Sigmoid colon (tissue), 6 donors: ENCODE measurements at regions not wholly inside any gene's neighbourhood (a gene's known extent, or its start where the extent isn't known, plus 50 kb on each side); places are given as distances from the start of the nearest gene placed in this dataset.
"Not testable (repeated sequence)": the region's sequence is repeated elsewhere in the genome, so short reads cannot be mapped to it uniquely, and the experiment has no call there.

Source experiments
- DNase-seq: peaks from one replicate; pipeline ENCODE4 v3.0.0-alpha.2; 2019
- H3K27ac ChIP-seq, 4 donors: fragments of 200-600 bp; sonication (generic); one replicate each; pipeline ENCODE4 v1.5.1; 2016 to 2019; ENCODE audit warnings: mild to moderate bottlenecking in 1 of 4
- H3K27me3 ChIP-seq, 3 donors: fragments of 200-600 bp; sonication (generic); one replicate each; pipeline ENCODE4 v1.5.1; 2019; ENCODE audit warnings: mild to moderate bottlenecking in 1 of 3
- H3K36me3 ChIP-seq, 4 donors: fragments of 200-600 bp; sonication (generic); one replicate each; pipeline ENCODE4 v1.5.1; 2016 to 2019
- H3K4me1 ChIP-seq, 4 donors: fragments of 200-600 bp; sonication (generic); one replicate each; pipeline ENCODE4 v1.5.1; 2017 to 2019
- H3K4me3 ChIP-seq, 4 donors: fragments of 200-600 bp; sonication (generic); one replicate each; pipeline ENCODE4 v1.5.1; 2017 to 2019; ENCODE audit warnings: mild to moderate bottlenecking in 2 of 4, moderate library complexity in 1 of 4
- H3K9me3 ChIP-seq, 4 donors: fragments of 200-600 bp in 3 of 4; sonication (generic) in 3 of 4; one replicate each; pipeline versions ENCODE4 v1.5.1 to v1.6.1; 2013 to 2019
- CTCF ChIP-seq, 4 experiments: fragments of 450-650 bp in 3 of 4; fragments of 200-600 bp in 1 of 4; IDR thresholded peaks; one replicate each; pipeline ENCODE4 v1.5.1; 2016 to 2019; ENCODE audit warnings: antibody characterized with exemption in 4 of 4, mild to moderate bottlenecking in 3 of 4, moderate library complexity in 2 of 4
- EP300 ChIP-seq, 4 donors: sonication (generic); formaldehyde crosslinking; IDR thresholded peaks; one replicate each; pipeline ENCODE4 v1.6.1; 2017; ENCODE audit warnings: antibody characterized with exemption in 4 of 4
- POLR2A ChIP-seq, 2 donors: fragments of 450-650 bp; IDR thresholded peaks; one replicate each; pipeline ENCODE4 v1.6.1; 2016; ENCODE audit warnings: antibody characterized with exemption in 2 of 2, mild to moderate bottlenecking in 2 of 2, moderate library complexity in 2 of 2
- POLR2AphosphoS5 ChIP-seq, 4 donors: sonication (generic); formaldehyde crosslinking; IDR thresholded peaks; one replicate each; pipeline ENCODE4 v1.6.1; 2017; ENCODE audit warnings: antibody characterized with exemption in 4 of 4
- WGBS, 2 donors: extraction: QIAGEN DNeasy Blood & Tissue Kit; methylation state at CpG; one replicate each; pipeline ENCODE4 v1.1.7; 2013; 5-methylcytosine and 5-hydroxymethylcytosine counted together
- intact Hi-C: fragments of 100-400 bp; cut with DNase I; formaldehyde crosslinking; loops from one replicate; pipeline ENCODE4 v1.15.1; 2023
- donor health status: healthy with polysubstance abuse.
- donor health status: healthy.

GRCh38 chr21:21996891-21997290, 998.7 kb downstream of the NCAM2 start:
- WGBS, 2 donors = 89 to 91% methylated on average over 3 of the region's 3 CpGs
- intact Hi-C loops = no loop called here

DNA sequence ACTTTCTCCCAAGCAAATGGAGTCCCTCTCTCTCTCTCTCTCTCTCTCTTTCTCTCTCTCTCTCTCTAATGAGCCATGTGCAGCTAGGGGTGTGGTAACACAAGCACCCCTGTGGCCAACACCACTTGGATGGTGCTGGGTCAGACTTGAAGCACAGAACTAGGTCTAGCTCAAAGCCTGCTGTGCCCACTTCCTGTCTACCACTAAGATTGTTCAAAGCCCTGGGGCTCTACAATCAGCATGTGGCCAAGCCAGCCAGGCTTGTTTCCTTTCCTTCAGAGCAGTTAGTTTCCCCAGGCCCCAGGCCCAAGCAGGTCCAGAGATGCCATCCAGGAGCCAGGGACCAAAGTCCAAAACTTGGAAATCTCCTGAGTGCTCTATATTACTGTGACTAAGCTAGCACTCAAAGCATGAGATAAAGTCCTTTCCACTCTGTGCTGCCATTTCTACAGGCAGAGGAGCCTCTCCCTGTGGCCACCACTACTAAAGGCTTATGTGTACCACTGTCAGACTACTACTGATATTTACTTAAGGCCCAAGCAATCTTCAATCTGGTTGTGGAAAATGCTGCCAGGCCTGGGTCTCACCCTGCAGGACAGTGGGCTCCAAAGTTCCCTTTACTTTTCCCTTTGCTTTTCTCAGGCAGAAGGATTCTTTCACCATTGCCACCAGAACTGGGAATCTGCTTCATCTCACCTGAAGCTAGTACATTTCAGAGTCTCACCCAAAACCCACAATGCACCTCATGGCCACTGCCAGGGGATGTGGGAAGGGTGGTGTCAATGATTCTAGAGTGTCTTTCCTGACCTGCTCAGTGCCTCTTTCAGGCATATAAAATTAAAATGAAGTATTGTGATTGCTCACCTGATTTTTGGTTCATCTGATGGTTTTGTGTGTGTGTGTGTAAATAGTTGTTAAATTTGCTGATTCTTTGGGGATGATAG, 999.5 kb downstream of the NCAM2 start:
- TF ChIP-seq CTCF (IDR thresholded peaks at IDR 0.05) = no peak
- no peak for TF ChIP-seq POLR2A (IDR thresholded peaks at IDR 0.05)
- TF ChIP-seq POLR2AphosphoS5 (IDR thresholded peaks at IDR 0.05) = no peak
- no peak for TF ChIP-seq EP300 (IDR thresholded peaks at IDR 0.05)
- H3K27me3 ChIP-seq = no peaks in the 10 kb centered on the region
- no peaks in the 10 kb centered on the region for H3K9me3 ChIP-seq
- no peak overlapping the region for H3K27ac ChIP-seq
- no peaks in the 10 kb centered on the region for H3K4me1 ChIP-seq
- no peak for DNase-seq
- no peak overlapping the region for H3K4me3 ChIP-seq
- no peaks in the 10 kb centered on the region for H3K36me3 ChIP-seq
- intact Hi-C loops = no loop called here

More at GRCh38 chr21:21996891-21997290, 998.7 kb downstream of the NCAM2 start:
- Histone ChIP-seq H3K27me3 (no peaks in the 10 kb centered on the region), H3K9me3 (no peaks in the 10 kb centered on the region), H3K27ac (no peak overlapping the region), H3K4me1 (no peaks in the 10 kb centered on the region), H3K36me3 (no peaks in the 10 kb centered on the region), H3K4me3 (no peak overlapping the region)
- no peak for DNase-seq
- no peak for TF ChIP-seq CTCF (IDR thresholded peaks at IDR 0.05)
- no peak for TF ChIP-seq POLR2AphosphoS5 (IDR thresholded peaks at IDR 0.05)
- no peak for TF ChIP-seq POLR2A (IDR thresholded peaks at IDR 0.05)
- no peak for TF ChIP-seq EP300 (IDR thresholded peaks at IDR 0.05)

- no peak for DNase-seq
- Histone ChIP-seq H3K36me3 (no peaks in the 10 kb centered on the region), H3K27me3 (no peaks in the 10 kb centered on the region), H3K4me1 (no peaks in the 10 kb centered on the region), H3K4me3 (no peak overlapping the region), H3K27ac (no peak overlapping the region), H3K9me3 (no peaks in the 10 kb centered on the region)
- 80 to 92% methylated on average over 1 of the region's 1 CpG for WGBS, 2 donors
- no peak for TF ChIP-seq CTCF (IDR thresholded peaks at IDR 0.05)
- TF ChIP-seq POLR2A (IDR thresholded peaks at IDR 0.05) = no peak
- no peak for TF ChIP-seq POLR2AphosphoS5 (IDR thresholded peaks at IDR 0.05)
- TF ChIP-seq EP300 (IDR thresholded peaks at IDR 0.05) = no peak
- intact Hi-C loops = no loop called here
These were observed 1021.6 kb downstream of the NCAM2 start for GRCh38 chr21:22019766-22020165.

DNA sequence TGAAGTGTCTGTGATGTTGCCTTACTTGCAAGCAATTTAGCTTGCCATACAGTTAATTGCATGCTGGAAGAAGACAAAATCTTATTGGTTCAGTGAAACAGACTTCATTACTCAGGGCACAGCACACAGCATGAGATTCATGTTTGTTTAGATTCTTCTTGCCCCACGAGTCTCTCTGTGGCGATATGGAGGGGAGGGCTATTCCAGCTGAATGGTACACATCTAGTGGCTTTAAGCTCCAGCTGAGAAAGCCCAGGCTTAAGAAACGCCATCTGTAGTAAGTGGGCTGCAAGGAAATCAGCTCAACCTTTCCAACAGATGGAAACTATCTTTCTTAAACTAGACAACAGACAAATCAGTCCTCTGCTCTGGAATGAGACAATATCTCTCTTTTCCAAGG, 1022.0 kb downstream of the NCAM2 start:
- no peaks in the 10 kb centered on the region for H3K9me3 ChIP-seq
- intact Hi-C loops = no loop called here
- H3K27ac ChIP-seq = no peak overlapping the region

DNA sequence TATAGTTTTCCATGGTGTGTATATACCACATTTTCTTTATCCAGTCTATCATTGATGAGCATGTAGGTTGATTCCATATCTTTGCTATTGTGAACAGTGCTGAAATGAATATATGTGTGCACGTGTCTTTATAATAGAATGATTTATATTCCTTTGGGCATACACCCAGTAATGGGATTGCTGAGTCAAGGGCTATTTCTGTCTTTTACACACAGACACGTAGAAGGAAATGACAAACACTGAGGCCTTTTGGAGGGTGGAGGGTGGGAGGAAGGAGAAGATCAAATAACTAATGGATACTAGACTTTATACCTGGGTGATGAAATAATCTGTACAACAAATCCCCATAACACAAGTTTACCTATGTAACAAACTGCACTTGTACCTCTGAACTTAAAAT, 1025.7 kb downstream of the NCAM2 start:
- 68 to 82% methylated on average over 2 of the region's 2 CpGs for WGBS, 2 donors
- H3K27ac ChIP-seq, intact Hi-C loops, H3K27me3 ChIP-seq, H3K9me3 ChIP-seq, DNase-seq, H3K36me3 ChIP-seq, H3K4me3 ChIP-seq, H3K4me1 ChIP-seq: not testable (repeated sequence)

More for the DNA sequence above, 1022.0 kb downstream of the NCAM2 start:
- no peak for TF ChIP-seq CTCF (IDR thresholded peaks at IDR 0.05)
- TF ChIP-seq POLR2AphosphoS5 (IDR thresholded peaks at IDR 0.05) = no peak
- no peak for TF ChIP-seq EP300 (IDR thresholded peaks at IDR 0.05)
- no peak for TF ChIP-seq POLR2A (IDR thresholded peaks at IDR 0.05)
- Histone ChIP-seq H3K4me3 (no peak overlapping the region), H3K36me3 (no peaks in the 10 kb centered on the region), H3K27me3 (no peaks in the 10 kb centered on the region), H3K4me1 (no peaks in the 10 kb centered on the region)
- 58 to 80% methylated on average over 3 of the region's 3 CpGs for WGBS, 2 donors
- DNase-seq = no peak
